ENCODE measurements at regions not wholly inside any gene's neighbourhood (a gene's known extent, or its start where the extent isn't known, plus 50 kb on each side); places are given as distances from the start of the nearest gene placed in this dataset.

DNA sequence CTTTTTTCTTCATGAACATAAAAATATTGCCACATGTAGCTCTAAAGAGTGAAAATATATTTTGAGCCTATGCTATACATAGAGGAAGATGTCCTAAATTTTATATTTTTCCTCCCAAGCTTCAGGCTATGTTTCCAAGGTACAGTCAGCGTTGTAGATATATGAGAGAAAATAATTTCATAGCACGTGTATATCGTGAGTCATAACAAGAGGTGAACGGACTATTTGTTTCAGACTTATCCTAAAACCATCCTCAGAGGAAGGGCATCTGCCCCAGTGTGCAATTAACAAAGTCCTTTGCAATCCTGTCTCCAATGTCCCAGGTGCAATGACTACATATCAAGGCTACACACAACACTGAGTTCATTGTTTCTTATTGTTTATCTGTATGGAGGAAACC is 177.3 kb upstream of the ARRDC4 start (continued):
- TF ChIP-seq SATB2 (CRISPR knock-in tag; IDR thresholded peaks at IDR 0.05) (no peak), KDM2A (CRISPR knock-in tag; IDR thresholded peaks at IDR 0.05; ENCODE audit: borderline replicate concordance, low read depth) (no peak), ISL2 (CRISPR knock-in tag; IDR thresholded peaks at IDR 0.05) (no peak), GFI1 (CRISPR knock-in tag; IDR thresholded peaks at IDR 0.05; ENCODE audit: borderline replicate concordance) (no peak), ZNF772 (CRISPR knock-in tag; IDR thresholded peaks at IDR 0.05) (no peak), ZNF878 (CRISPR knock-in tag; IDR thresholded peaks at IDR 0.05) (no peak), ZNF326 (CRISPR knock-in tag; IDR thresholded peaks at IDR 0.05; ENCODE audit: borderline replicate concordance) (no peak), AGO2 (optimal IDR thresholded peaks at IDR 0.05; ENCODE audit: low read depth, low read length) (no peak)
- TF ChIP-seq, protein P1, sequence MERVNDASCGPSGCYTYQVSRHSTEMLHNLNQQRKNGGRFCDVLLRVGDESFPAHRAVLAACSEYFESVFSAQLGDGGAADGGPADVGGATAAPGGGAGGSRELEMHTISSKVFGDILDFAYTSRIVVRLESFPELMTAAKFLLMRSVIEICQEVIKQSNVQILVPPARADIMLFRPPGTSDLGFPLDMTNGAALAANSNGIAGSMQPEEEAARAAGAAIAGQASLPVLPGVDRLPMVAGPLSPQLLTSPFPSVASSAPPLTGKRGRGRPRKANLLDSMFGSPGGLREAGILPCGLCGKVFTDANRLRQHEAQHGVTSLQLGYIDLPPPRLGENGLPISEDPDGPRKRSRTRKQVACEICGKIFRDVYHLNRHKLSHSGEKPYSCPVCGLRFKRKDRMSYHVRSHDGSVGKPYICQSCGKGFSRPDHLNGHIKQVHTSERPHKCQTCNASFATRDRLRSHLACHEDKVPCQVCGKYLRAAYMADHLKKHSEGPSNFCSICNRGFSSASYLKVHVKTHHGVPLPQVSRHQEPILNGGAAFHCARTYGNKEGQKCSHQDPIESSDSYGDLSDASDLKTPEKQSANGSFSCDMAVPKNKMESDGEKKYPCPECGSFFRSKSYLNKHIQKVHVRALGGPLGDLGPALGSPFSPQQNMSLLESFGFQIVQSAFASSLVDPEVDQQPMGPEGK (CRISPR knock-in tag; IDR thresholded peaks at IDR 0.05): no peak

DNA sequence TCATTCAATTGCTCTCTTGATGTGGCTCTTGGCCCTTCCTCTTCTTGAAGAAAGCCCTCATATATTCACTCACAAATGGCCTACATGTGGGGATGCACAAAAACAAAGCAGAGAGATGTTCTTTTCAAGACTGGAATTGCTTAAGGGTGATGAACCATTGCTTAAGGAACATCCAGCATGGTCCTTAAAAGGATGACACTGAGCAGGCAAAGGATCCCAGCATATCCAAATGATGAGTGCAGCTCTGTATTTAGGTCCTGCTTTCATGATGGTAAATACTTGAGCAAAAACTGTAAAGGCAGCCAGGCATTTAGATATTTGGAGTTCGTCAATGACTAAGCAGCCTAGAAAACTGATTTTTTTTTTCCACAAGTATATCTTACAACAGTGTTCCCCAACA is 173.8 kb upstream of the ARRDC4 start:
- WGBS (ENCODE audit: low lambda C conversion rate): 30% methylated on average over 1 of the region's 1 CpG
- Histone ChIP-seq H3K79me2 (ENCODE audit: insufficient read depth, low read length) (no peaks in the 10 kb centered on the region), H3K4me3 (replicated peaks in 1 of 3; ENCODE audit: insufficient read depth in 1 of 3, low read depth in 2 of 3, low read length in 3 of 3) (no peak overlapping the region), H3K9ac (ENCODE audit: insufficient read depth, low read depth, low read length) (no peak overlapping the region), H3K4me1 (ENCODE audit: insufficient read depth, low read length) (no peaks in the 10 kb centered on the region), H3K27me3 (ENCODE audit: control insufficient read depth in 1 of 2, insufficient read depth in 2 of 2, low read length in 2 of 2) (no peaks in the 10 kb centered on the region), H3K27ac (ENCODE audit: extremely low read length, insufficient read depth, low read length) (no peak overlapping the region), H2AFZ (ENCODE audit: low read length) (no peak overlapping the region), H3K4me2 (ENCODE audit: low read depth, low read length) (no peak overlapping the region), H3K9me3 (ENCODE audit: low read length) (no peaks in the 10 kb centered on the region), H4K20me1 (ENCODE audit: insufficient read depth, low read length) (no peaks in the 10 kb centered on the region), H3K36me3 (replicated peaks in 1 of 2; ENCODE audit: control insufficient read depth in 1 of 2, insufficient read depth in 2 of 2, low read length in 2 of 2) (no peaks in the 10 kb centered on the region)
- in situ Hi-C loops (cut with HindIII; ENCODE audit: extremely low pct_ligation_motif_present, low pct_unique_long_range_greater_than_20kb): no loop called here
- no peak for FAIRE-seq
- no TSS peak for BruUV-seq (replicated peaks)
- DNase-seq (ENCODE audit: low spot score): no peak
- CTCF ChIA-PET (ENCODE audit: low intra/inter-chr PET ratio, low total read pairs): no interaction called here
- intact Hi-C loops (cut with micrococcal nuclease; ENCODE audit: unreplicated experiment): no loop called here
- TF ChIP-seq GATA4 (IDR thresholded peaks at IDR 0.05; ENCODE audit: borderline replicate concordance, low read depth): no peak
- TF ChIP-seq ZNF230 (CRISPR knock-in tag; IDR thresholded peaks at IDR 0.05): no peak
- TF ChIP-seq ZNF234 (CRISPR knock-in tag; conservative IDR thresholded peaks at IDR 0.05): no peak
- no peak for TF ChIP-seq SETDB1 (CRISPR knock-in tag; IDR thresholded peaks at IDR 0.05; ENCODE audit: borderline replicate concordance)
- TF ChIP-seq, protein P2, sequence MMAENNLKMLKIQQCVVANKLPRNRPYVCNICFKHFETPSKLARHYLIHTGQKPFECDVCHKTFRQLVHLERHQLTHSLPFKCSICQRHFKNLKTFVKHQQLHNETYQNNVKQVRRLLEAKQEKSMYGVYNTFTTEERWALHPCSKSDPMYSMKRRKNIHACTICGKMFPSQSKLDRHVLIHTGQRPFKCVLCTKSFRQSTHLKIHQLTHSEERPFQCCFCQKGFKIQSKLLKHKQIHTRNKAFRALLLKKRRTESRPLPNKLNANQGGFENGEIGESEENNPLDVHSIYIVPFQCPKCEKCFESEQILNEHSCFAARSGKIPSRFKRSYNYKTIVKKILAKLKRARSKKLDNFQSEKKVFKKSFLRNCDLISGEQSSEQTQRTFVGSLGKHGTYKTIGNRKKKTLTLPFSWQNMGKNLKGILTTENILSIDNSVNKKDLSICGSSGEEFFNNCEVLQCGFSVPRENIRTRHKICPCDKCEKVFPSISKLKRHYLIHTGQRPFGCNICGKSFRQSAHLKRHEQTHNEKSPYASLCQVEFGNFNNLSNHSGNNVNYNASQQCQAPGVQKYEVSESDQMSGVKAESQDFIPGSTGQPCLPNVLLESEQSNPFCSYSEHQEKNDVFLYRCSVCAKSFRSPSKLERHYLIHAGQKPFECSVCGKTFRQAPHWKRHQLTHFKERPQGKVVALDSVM (CRISPR knock-in tag; IDR thresholded peaks at IDR 0.05): no peak
- TF ChIP-seq ZNF724P (CRISPR knock-in tag; IDR thresholded peaks at IDR 0.05; ENCODE audit: borderline replicate concordance): no peak
- no peak for TF ChIP-seq ZNF605 (CRISPR knock-in tag; IDR thresholded peaks at IDR 0.05)
- no peak for TF ChIP-seq ZNF792 (CRISPR knock-in tag; IDR thresholded peaks at IDR 0.05)
- no peak for TF ChIP-seq CBX2 (IDR thresholded peaks at IDR 0.05; ENCODE audit: low read depth, low read length)
- TF ChIP-seq CBX2 (CRISPR knock-in tag; IDR thresholded peaks at IDR 0.05; ENCODE audit: low read depth): no peak
- TF ChIP-seq MIXL1 (CRISPR knock-in tag; IDR thresholded peaks at IDR 0.05): no peak
- TF ChIP-seq, protein P3, sequence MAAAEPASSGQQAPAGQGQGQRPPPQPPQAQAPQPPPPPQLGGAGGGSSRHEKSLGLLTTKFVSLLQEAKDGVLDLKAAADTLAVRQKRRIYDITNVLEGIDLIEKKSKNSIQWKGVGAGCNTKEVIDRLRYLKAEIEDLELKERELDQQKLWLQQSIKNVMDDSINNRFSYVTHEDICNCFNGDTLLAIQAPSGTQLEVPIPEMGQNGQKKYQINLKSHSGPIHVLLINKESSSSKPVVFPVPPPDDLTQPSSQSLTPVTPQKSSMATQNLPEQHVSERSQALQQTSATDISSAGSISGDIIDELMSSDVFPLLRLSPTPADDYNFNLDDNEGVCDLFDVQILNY (CRISPR knock-in tag; conservative IDR thresholded peaks at IDR 0.05): no peak
- TF ChIP-seq ZNF263 (CRISPR knock-in tag; IDR thresholded peaks at IDR 0.05): no peak
- TF ChIP-seq ZNF747 (CRISPR knock-in tag; IDR thresholded peaks at IDR 0.05; ENCODE audit: borderline replicate concordance): no peak
- ATAC-seq: no peak
- POLR2A ChIA-PET: no interaction called here

All from HepG2 (cell line).